HUES64 (cell line): ENCODE measurements at regions not wholly inside any gene's neighbourhood (a gene's known extent, or its start where the extent isn't known, plus 50 kb on each side); places are given as distances from the start of the nearest gene placed in this dataset.
"Not testable (repeated sequence)": the region's sequence is repeated elsewhere in the genome, so short reads cannot be mapped to it uniquely, and the experiment has no call there.

Experiments used
- H3K27ac ChIP-seq: 2 replicates; pipeline ENCODE4 v1.7.0; 2013; ENCODE audit warnings: low read depth, low read length, inconsistent platforms
- H3K27me3 ChIP-seq: 2 replicates; pipeline ENCODE4 v1.6.1; 2013; ENCODE audit warnings: mild to moderate bottlenecking, low read length; ENCODE audit not compliant: insufficient read depth
- H3K36me3 ChIP-seq: 2 replicates; pipeline ENCODE4 v1.6.1; 2013; ENCODE audit warnings: mild to moderate bottlenecking, low read length; ENCODE audit not compliant: insufficient read depth
- H3K4me1 ChIP-seq: 2 replicates; pipeline ENCODE4 v1.6.1; 2013; ENCODE audit warnings: mild to moderate bottlenecking, low read length, moderate library complexity; ENCODE audit not compliant: insufficient read depth
- H3K4me3 ChIP-seq: 2 replicates; pipeline ENCODE4 v1.5.1; 2013; ENCODE audit warnings: mild to moderate bottlenecking, low read length, moderate library complexity
- H3K9ac ChIP-seq: 2 replicates; pipeline ENCODE4 v1.6.1; 2013; ENCODE audit warnings: mild to moderate bottlenecking, low read depth, low read length
- H3K9me3 ChIP-seq: 2 replicates; pipeline ENCODE4 v1.6.1; 2013; ENCODE audit warnings: low read depth, low read length; ENCODE audit not compliant: insufficient read depth
- WGBS: fragments of 150-250, 120-280 bp; methylation state at CpG from one replicate; pipeline ENCODE4 v1.1.7; 2013; ENCODE audit warnings: missing lambda C conversion rate; 5-methylcytosine and 5-hydroxymethylcytosine counted together

DNA sequence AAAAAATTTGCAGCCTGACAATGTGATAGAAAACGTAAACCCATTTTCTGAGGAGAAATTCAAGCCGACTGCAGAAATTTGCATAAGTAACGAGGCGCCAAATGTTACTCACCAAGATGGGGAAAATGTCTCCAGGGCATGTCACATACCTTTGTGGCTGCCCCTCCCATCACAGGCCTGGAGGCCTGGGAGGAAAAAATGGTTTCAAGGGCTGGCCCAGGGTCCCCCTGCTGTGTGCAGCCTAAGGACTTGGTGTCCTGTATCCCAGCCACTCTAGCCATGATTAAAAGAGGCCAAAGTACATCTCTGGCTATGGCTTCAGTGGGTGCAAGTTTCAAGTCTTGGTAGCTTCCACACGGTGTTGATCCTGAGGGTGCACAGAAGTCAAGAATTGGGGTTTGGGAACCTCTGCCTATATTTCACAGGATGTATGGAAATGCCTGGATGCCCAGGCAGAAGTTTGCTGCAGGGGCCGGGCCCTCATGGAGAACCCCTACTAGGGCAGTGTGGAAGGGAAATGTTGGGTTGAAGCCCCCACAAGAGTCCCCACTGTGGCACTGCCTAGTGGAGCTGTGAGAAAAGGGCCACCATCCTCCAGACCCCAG, 1842.3 kb downstream of the PCDH9 start:
- Histone ChIP-seq H3K4me3 (no peak overlapping the region), H3K9ac (no peak overlapping the region), H3K27me3 (no peaks in the 10 kb centered on the region), H3K27ac (no peak overlapping the region), H3K9me3 (peaks cover 35% of the 10 kb centered on the region), H3K4me1 (no peaks in the 10 kb centered on the region), H3K36me3 (no peaks in the 10 kb centered on the region)
- WGBS, result 95% methylated on average over 6 of the region's 6 CpGs

DNA sequence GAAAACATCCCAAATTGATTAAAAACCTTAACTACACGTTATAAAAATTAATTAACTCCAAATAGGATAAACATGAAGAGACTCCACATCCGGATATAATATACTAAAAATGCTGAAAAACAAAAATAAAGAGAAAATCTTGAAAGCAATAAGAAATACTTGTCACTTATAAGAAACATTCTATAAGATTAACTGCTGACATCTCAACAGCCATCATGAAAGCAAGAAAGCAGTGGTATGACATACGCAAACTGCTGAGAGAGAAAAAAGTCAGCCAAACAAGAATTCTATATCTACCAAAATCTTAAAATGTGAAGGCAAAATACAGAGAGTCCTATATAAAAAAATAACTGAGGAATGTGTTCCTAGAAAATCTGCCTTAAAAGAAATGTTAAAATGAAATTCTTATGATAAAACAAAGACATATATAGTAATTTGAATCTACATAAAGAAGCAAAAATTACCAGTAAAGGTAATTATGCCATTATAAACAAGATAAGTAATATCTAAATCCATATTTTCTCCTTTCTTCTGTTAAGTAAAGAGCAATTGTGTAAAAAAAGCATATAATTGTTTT, 1851.1 kb downstream of the PCDH9 start:
- Histone ChIP-seq H3K4me3 (no peak overlapping the region), H3K27ac (no peak overlapping the region), H3K4me1 (no peaks in the 10 kb centered on the region), H3K9me3 (peaks cover 29% of the 10 kb centered on the region), H3K36me3 (no peaks in the 10 kb centered on the region), H3K27me3 (no peaks in the 10 kb centered on the region), H3K9ac (no peak overlapping the region)
- WGBS, result no CpG with 5 or more reads among the region's 3 CpGs

DNA sequence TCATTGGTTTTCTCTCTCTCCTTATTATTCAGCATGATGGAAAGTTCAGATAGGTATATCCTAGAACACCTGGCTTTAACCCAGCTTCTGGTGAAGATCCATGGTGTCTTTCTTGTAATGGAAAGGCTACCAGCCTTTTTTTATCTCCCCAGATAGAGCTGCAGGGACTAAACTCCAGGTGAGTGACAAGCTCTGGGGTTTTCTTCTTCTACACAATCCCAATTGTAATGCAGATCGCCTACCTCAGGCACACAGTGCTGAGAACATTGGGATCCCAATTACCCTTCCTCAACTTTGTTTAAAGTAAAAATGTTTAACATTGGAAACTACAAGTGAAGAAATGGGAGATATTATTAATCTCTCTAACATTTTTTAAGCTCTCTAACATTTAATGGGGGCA, 1851.7 kb downstream of the PCDH9 start:
- Histone ChIP-seq H3K36me3 (no peaks in the 10 kb centered on the region), H3K9ac (no peak overlapping the region), H3K9me3 (peaks cover 29% of the 10 kb centered on the region), H3K4me1 (no peaks in the 10 kb centered on the region), H3K27me3 (no peaks in the 10 kb centered on the region), H3K4me3 (no peak overlapping the region), H3K27ac (no peak overlapping the region)
- 100% methylated on average over 1 of the region's 1 CpG for WGBS

DNA sequence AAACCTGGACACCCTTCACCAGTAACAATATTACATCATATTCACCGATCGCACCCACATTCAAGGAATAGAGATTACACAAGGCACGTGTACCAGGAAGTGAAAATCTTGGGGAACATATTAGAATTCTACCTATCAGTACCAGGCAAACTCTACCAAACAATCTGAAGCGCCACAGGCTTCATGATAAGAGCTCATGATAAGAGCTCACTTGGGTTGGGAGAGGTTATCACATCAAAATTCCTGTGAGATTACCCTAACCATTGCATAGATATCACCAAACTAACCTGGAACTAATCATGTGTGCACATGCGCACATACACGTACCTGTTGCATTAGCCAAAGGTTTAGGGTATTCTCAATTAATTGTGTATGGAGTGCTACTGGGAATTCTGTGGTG, 1861.3 kb downstream of the PCDH9 start:
- no peaks in the 10 kb centered on the region for H3K9me3 ChIP-seq
- no peak overlapping the region for H3K27ac ChIP-seq
- H3K36me3 ChIP-seq, result no peaks in the 10 kb centered on the region
- no peaks in the 10 kb centered on the region for H3K27me3 ChIP-seq
- H3K9ac ChIP-seq, result no peak overlapping the region
- no peak overlapping the region for H3K4me3 ChIP-seq
- H3K4me1 ChIP-seq, result no peaks in the 10 kb centered on the region
- over 99% methylated on average over 6 of the region's 6 CpGs for WGBS

DNA sequence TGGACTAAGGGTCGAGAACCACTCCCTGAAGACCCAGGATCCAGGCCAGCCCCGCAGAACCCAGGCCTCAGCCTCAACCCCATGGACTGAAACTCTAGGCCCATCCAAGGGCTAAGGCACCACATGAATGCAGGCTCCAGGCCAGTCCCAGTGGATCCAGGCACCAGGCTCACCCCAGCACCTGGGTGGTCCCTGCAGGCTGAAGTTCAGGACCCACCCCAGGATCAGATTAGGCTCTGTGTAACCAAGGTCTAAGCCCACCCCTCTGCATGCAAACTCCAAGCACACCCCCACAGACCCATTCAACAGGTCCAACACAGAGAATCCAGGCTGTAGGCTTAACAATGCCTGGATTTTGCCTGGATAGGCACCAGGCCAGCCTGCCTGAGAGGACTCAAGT, 1876.2 kb downstream of the PCDH9 start:
- no peak overlapping the region for H3K27ac ChIP-seq
- WGBS, result 99% methylated on average over 2 of the region's 2 CpGs
- no peaks in the 10 kb centered on the region for H3K36me3 ChIP-seq
- H3K9me3 ChIP-seq, result no peaks in the 10 kb centered on the region
- H3K9ac ChIP-seq, result no peak overlapping the region
- no peaks in the 10 kb centered on the region for H3K27me3 ChIP-seq
- no peak overlapping the region for H3K4me3 ChIP-seq
- H3K4me1 ChIP-seq, result no peaks in the 10 kb centered on the region

DNA sequence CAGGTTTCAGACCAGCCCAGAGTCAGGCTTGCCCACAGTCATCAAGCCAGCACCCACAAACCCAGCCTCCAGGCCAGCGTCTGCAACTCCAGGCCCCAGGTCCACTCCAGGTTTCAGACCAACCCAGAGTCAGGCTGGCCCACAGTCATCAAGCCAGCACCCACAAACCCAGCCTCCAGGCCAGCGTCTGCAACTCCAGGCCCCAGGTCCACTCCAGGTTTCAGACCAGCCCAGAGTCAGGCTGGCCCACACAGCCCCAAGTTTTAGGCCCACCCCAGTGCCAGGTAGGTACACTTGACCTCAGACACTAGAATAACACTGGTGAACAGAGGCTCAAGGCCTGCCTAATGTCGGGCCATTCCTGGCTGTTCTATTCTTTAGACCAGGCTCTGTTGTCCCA, 1877.0 kb downstream of the PCDH9 start:
- WGBS, result 92% methylated on average over 3 of the region's 3 CpGs

DNA sequence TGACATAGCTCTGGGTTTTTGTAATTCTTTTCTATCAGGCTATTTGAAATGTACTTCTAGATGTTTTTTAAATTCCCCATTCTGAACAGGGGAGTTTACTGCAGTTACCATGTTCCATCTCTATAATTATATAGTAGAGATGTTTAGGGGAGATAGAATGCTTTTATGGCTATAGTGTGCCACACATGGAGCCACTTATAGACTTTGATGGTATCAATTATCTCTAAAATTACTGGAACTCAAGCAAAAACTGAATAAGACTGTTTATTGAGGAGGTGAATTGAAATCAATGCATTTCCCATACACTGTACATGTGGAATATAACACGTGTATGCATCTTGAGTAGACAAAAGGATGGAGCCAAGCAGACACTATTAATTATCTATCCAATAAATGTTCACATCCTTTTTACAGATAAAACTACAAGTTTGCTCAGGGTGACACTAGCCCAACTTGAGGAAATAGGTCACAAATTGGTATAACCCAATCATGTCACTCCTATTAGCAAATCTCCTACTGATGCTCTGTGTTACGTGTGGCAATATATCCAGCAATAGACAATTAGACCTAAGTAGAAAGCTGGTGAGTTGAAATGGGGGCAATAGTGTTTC, 1882.6 kb downstream of the PCDH9 start:
- H3K36me3 ChIP-seq, result no peaks in the 10 kb centered on the region
- no peak overlapping the region for H3K27ac ChIP-seq
- 100% methylated on average over 2 of the region's 2 CpGs for WGBS
- H3K4me3 ChIP-seq, result no peak overlapping the region
- H3K9ac ChIP-seq, result no peak overlapping the region
- no peaks in the 10 kb centered on the region for H3K4me1 ChIP-seq
- no peaks in the 10 kb centered on the region for H3K27me3 ChIP-seq
- H3K9me3 ChIP-seq, result peaks cover 4% of the 10 kb centered on the region; the same call in 1 of the 2 replicates

More for the DNA sequence above, 1877.0 kb downstream of the PCDH9 start:
- H3K4me1 ChIP-seq, H3K27ac ChIP-seq, H3K9me3 ChIP-seq, H3K4me3 ChIP-seq, H3K36me3 ChIP-seq, H3K9ac ChIP-seq, H3K27me3 ChIP-seq: not testable (repeated sequence)

DNA sequence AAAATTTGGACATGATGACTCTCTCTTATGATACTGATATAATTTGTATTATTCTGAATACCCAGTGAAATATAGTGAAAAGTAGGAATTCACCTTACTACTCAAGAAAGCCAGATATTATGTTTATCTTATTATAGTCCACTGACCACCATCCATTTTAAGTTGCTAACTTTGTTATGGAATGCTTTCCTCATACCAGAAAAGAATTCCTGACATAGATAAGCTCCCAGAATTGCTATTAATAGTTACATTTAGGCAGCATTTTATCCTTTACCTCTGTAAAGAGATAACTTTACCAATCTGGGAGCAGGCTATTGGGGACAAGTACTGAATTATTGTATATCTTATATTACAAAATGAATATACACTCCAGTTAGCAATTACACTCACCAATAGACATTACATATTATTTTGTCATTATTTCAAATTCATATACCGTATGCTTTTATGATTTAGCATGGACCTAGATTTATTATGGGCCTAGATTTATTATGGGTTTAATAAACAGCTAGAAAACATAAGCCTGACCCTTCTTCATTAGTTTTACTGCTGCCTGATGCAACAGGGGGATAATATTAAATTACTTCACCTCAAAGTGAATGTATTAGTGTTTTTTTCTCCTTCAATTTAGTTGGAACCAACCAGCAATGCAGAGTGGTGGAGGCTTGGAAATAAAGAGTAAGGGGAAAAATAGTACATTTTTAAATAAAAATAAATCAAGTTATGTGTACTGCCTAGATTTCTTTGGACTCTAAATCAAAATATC, 1886.1 kb downstream of the PCDH9 start:
- Histone ChIP-seq H3K27me3 (no peaks in the 10 kb centered on the region), H3K9ac (no peak overlapping the region), H3K27ac (no peak overlapping the region), H3K36me3 (no peaks in the 10 kb centered on the region), H3K4me3 (no peak overlapping the region), H3K4me1 (no peaks in the 10 kb centered on the region), H3K9me3 (peaks cover 4% of the 10 kb centered on the region; the same call in 1 of the 2 replicates)
- no CpG with 5 or more reads among the region's 1 CpG for WGBS

DNA sequence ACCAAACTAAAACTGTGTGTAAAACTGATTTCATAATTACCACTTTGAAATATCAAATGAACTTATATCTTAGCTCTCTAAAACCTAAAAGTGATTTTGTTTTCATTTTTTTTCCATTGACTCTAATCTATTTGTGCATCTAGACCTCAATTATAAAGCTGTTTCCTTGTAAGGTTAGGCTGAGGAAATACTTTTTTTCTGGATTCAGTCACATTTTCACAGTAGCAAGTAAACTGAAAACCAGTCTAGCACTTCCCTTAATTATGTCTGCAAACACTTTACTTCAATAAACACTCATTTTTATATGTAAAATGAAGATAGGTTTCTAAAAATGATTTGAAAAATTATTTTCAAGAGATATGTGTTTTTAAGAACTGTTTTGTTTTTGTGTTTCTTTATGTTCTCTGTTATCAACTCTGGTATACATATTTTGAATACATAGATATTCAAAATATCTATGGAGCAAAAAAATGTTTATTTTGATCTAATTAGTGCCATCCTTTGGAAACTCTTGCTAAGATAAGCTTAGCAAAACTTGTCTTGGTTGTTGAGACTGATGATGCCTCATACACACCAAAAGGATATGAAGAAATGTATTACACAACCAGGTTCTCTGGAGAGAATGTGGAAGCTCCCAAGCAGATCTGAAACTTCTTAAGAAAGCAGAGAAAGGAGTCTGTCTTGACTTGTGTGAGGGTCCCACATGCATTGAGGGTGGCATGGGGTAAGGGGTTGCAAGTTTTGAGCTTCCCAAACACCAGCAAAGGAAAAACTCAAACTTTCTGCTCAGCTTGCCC, 1887.4 kb downstream of the PCDH9 start:
- H3K27me3 ChIP-seq, result no peaks in the 10 kb centered on the region
- no peak overlapping the region for H3K9ac ChIP-seq
- no peak overlapping the region for H3K4me3 ChIP-seq

DNA sequence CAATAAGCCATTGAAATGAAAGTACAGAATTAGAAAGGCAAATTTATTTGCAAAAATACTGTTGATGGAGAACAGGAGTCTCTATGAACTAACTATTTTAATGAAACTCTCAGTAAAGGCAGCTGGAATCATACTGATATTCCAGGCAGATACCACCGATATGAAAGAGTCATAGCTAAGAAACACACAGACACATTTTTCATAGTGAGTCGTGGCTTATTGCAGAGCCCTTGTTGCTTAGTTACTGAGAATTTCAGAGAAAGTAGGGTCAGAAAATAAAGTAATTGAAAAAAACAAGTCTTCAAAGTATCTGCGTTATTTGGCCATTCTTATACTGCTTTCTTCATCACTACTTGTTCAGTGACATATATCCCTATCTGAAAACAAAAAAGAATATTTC, 1890.9 kb downstream of the PCDH9 start:
- Histone ChIP-seq H3K36me3 (no peaks in the 10 kb centered on the region), H3K4me1 (no peaks in the 10 kb centered on the region), H3K4me3 (no peak overlapping the region), H3K9ac (no peak overlapping the region), H3K27ac (no peak overlapping the region), H3K27me3 (no peaks in the 10 kb centered on the region), H3K9me3 (no peaks in the 10 kb centered on the region)
- WGBS, result 94% methylated on average over 2 of the region's 3 CpGs

More for the DNA sequence above, 1887.4 kb downstream of the PCDH9 start:
- no peaks in the 10 kb centered on the region for H3K36me3 ChIP-seq
- no peaks in the 10 kb centered on the region for H3K4me1 ChIP-seq
- H3K9me3 ChIP-seq, result peaks cover 4% of the 10 kb centered on the region; the same call in 1 of the 2 replicates
- H3K27ac ChIP-seq, result no peak overlapping the region

DNA sequence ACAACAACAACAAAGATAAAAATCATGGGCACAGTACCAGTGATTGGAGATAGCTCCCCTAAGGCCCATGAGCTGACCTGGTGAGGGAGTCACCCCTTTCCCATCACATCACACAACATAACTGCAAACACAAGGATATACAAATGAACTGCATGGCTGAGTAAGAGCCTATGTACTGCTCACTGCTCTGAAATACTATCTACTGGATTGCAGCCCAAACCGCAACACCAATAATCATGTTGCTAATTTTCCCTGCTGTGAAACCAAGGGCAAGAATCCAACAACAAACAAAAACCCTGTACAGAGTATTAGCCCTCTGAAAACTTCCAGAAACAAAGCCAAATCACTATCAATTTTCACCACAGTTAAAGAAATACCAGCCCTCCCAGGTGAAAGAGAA, 1893.2 kb downstream of the PCDH9 start:
- Histone ChIP-seq H3K4me3 (no peak overlapping the region), H3K9ac (no peak overlapping the region), H3K36me3 (no peaks in the 10 kb centered on the region), H3K27me3 (no peaks in the 10 kb centered on the region), H3K9me3 (no peaks in the 10 kb centered on the region), H3K4me1 (no peaks in the 10 kb centered on the region), H3K27ac (no peak overlapping the region)
- 95% methylated on average over 1 of the region's 1 CpG for WGBS
